HG02642 (cell line): ENCODE measurements at regions not wholly inside any gene's neighbourhood (a gene's known extent, or its start where the extent isn't known, plus 50 kb on each side); places are given as distances from the start of the nearest gene placed in this dataset.

Experiments used
- ATAC-seq: cut with Tn5 transposase; IDR thresholded peaks from one replicate; pipeline ENCODE4 v1.9.1; 2021; ENCODE audit warnings: mild to moderate bottlenecking; ENCODE audit not compliant: unreplicated experiment, poor library complexity

- ATAC-seq: peak; percentile 28
These were observed 335.1 kb upstream of the THRB start for GRCh38 chr3:24829629-24830229.

DNA sequence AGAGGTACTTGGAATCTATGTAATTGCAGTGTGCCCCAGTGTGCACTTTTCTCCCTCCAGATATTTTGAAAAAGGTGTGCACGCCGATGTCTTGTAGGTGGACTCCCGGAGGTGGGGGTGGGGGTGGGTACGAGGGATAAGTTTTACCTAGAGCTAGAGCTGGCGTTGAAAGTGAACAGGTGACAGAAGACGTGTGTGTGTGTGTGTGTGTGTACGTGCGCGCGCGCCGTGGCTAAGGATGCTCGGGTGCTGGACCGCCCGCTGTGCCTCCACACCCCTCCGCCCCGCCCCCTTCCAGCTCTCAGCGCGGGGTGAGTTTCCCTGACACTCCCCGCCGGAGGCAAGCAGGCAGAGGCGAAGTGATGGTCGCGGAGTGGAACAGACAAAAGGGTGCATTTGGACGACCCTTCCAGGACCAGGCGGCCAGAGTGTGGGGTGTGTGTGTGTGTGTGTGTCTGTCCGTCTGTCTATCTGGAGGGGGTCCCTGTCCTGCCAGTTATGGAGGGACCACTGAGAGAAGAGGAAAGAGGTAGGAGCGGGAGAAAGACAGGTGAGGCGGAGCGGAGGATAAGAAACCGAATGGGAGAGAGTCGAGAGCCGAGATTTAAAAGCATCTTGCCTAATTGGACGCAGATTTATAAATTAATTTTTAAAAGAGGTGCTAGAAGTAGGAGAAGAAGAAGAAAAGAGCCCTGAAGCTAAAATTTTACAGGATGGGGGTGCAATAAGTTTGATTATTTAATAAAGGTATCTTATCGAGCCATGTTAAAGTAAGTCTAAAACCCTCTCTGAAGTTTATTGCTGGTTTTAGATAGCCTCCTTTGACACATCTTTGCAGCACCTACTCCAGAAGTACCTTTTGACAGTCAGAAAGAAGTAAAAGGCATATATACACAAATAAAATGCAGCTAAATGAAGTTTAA lies 335.8 kb upstream of the THRB start:
- ATAC-seq: no peak

DNA sequence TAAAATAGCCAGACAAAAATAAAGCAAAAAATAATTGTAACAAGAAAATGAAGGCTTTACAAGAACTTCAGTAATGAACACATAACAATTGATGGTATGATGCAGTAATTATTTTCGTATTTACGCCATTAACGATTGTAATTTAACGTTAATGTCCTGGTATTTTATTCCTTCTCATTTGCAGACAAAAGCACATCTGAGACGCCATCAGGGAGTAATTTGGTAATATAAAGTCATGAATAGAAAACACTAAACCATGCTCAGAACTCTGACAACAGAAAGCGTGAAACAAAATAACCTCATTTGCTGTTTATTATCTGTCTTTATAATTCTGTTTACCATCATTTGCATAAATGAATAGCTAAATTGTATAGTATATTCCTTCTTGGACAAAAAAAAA lies 336.6 kb upstream of the THRB start:
- no peak for ATAC-seq

- ATAC-seq: no peak
These were observed 338.2 kb upstream of the THRB start for GRCh38 chr3:24832891-24833290.

DNA sequence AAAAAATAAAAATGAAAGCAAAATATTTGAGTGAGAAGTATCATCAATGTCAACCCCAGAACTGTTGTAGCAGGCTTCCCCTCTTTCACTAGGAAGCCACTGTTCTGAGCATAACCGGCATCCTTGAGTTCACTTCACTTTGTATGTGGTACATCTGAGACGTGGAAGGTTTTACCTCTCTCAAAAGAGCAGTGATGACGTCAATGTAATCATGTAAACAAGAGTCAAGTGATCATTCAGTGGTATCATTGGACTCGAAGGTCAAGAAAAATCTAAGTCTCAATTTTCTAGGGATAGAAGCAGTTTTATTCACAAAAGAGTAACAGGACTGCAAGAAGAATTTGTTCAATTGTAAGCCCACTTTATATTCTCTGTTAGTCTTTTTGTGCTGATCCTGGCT lies 339.8 kb upstream of the THRB start:
- no peak for ATAC-seq

DNA sequence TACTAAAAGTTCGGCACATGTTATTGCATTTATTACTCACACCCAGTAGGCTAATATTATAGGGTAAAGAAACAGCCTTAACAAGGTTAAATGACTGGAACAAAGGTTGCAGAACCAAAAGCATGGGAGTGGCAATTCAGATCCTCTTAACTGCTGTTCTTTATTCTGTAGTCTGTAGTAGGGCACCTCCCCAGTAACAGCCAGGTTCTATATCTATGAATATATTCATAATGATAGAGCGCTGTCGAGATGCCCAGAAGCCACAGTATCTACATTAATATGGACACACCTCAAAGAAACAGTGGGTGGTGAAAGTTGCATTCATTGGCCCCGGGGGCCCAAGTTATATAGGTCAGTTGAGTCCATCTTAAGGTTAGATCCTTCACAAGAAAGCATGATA lies 340.9 kb upstream of the THRB start:
- no peak for ATAC-seq

GRCh38 chr3:24837601-24838000 lies 343.0 kb upstream of the THRB start:
- ATAC-seq: no peak

DNA sequence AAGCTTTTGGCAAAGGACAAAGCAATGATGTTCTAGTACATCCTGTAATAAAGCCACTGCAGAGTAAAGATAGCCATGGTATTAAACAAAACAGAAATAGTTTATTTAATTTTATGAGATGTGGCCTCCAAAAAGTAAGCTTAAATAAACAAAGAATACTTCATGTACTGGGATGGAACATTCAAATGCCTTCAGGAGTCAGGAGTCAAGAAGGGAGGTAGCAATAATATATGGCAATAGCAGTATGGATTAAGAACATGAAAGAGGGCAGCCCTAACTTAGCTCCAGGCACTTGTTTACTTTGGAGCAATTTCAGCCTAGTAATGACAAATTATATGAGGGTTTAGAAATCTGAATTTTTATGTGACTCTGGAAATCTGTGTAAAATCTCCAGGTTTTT lies 343.9 kb upstream of the THRB start:
- ATAC-seq: no peak

- ATAC-seq: no peak
These were observed 349.3 kb upstream of the THRB start for GRCh38 chr3:24843955-24844354.

GRCh38 chr3:24845524-24846155 lies 351.0 kb upstream of the THRB start:
- ATAC-seq: no peak

- ATAC-seq: no peak
These were observed 351.7 kb upstream of the THRB start for GRCh38 chr3:24846286-24846860.

DNA sequence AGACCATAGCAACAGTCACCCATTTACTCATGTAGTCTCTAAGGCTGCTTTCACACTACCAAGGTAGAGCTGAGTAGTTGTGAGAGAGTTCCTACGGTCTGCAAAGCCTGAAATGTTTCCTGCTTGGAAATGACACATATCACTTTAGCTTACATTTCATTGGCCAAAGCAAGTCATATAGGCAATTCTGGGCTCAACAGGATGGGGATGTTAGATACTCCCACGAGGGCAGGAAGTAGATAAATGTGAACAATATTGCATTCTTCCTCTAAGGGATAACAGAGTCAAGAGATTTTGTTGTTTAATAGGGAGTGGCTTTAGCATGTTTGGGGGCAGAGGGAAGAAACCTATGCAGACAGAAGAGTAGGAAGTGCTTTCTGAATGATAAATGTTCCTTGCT lies 355.6 kb upstream of the THRB start:
- no peak for ATAC-seq

DNA sequence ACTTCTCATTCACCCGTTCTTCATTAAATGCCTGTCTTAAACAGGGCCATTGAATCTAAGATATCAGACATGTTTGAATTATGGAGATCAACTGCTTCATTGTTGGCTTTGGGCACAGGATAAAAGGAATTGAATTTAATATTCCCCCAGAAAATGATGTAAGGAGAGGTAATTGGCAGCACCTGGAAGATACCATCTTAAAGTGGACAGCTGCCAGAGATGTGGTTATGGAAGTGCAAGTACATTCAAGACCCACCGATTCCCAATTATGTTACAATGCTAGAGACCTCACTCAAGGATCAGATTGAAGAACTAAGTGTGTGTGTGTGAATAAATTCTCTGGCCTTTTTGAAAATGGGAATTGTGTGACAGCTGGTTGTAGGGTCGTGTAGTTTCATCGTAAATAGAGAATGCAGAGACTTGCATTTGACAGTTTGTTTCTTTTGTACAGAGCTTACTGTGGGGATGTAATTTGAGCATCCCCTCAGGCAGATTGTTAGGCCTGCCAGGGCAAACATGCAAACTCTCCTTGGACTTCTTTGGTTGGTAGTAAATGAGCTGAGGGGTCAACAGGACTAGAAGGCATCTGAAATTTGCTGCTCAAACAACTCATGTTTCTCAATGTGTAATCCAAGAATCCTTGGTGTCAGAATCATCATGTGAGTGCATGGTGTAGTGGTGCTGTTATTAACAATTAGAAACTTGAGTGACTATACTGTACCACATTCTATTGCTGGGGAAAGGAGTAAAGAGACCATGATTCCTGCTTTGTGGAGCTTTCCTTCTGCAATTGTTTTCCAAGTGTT lies 359.2 kb upstream of the THRB start:
- ATAC-seq: no peak

- no peak for ATAC-seq
These were observed 360.1 kb upstream of the THRB start for GRCh38 chr3:24854748-24855147.

- ATAC-seq: no peak
These were observed 363.3 kb upstream of the THRB start for GRCh38 chr3:24857945-24858344.

DNA sequence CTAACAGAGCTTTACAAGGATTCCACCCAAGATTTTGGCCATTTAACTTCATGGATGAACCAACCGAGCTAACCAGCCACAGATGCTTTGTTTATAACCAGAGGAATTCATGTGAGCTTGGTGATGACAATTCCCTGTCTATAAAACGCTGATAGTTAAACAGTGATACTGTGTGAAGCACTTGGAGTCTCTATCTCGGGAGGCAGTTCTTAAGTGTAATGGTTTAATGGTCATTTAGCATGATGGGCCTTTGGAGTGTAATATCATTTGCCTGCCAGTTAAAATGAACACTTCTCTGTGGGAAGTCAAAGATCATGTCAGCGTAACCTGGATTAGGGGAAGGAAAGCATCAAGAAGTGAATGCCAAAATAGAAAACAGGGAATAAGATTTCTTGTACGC lies 368.6 kb upstream of the THRB start:
- ATAC-seq: no peak

DNA sequence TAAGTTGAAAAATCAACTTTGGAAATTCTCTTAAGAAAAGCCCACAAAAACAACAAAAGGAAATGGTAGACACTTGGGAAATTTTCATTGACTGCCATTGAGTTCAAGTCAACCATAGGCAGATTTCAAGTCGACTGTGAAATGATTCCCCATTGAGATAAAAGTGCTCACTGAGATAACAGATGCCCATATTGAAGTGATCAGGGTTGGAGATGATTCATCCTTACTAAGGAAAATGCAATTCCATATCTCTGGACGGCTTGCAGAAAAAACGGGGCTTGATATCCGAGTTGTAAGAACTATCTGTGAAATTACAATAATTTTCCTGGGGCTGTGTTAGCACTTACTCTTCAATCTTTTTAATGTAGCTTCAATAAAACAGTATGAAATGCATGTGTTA lies 373.1 kb upstream of the THRB start:
- ATAC-seq: no peak

DNA sequence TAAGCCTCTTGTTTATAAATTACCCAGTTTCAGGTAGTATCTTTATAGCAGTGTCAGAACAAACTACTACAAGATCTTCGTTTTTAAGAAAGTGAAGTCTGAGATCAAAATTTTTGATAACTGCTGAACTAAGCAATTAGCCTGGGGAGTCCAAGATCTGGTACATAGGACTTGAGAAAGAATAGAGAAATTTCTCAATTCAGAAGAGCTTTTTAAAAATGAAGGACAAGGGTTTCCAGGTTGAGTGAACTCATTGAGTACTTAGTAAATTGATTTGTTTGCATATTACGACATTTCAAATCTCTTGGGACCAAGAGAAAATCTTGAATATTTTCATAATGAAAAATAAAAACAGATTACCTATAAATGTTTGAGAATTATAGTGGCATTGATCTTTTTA lies 386.6 kb upstream of the THRB start:
- ATAC-seq: no peak

- no peak for ATAC-seq
These were observed 391.9 kb upstream of the THRB start for GRCh38 chr3:24886501-24886900.

GRCh38 chr3:24890012-24890411 lies 395.4 kb upstream of the THRB start:
- no peak for ATAC-seq
